ENCODE measurements at regions not wholly inside any gene's neighbourhood (a gene's known extent, or its start where the extent isn't known, plus 50 kb on each side); places are given as distances from the start of the nearest gene placed in this dataset.

DNA sequence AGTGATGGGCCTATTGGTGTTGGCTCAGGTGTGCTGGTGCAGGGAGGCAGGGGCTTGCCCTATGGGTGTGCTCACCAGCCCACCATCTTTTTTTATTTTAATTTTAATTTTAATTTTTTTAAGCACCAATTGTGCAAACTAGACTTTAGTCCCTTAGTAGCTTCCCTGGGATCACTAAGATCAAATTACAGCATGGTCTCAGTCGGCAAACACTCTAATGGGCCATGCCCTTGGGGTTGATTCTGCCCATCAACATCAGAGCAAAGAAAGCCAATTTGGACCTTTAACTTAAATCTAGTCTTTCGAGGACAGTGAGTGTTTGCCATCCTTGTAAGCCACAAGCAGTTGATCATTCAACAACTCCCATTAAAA is 64.7 kb upstream of the KCNE2 start:
- H3K4me2 ChIP-seq, result no peak overlapping the region
- no peaks in the 10 kb centered on the region for H3K9me2 ChIP-seq (replicated peaks; ENCODE audit: insufficient read depth)
- H2AFZ ChIP-seq, result no peak overlapping the region
- no peaks in the 10 kb centered on the region for H3K9me3 ChIP-seq (ENCODE audit: low read depth)
- no peaks in the 10 kb centered on the region for H3K4me1 ChIP-seq (ENCODE audit: insufficient read depth)
- no peaks in the 10 kb centered on the region for H4K20me1 ChIP-seq (ENCODE audit: insufficient read depth, poor library complexity, severe bottlenecking)
- TF ChIP-seq EZH2phosphoT487 (IDR thresholded peaks at IDR 0.05; ENCODE audit: low read depth, severe bottlenecking, unreplicated experiment) (no peak), EZH2 (IDR thresholded peaks at IDR 0.05; ENCODE audit: borderline replicate concordance) (no peak)
- TF ChIP-seq, protein P1, sequence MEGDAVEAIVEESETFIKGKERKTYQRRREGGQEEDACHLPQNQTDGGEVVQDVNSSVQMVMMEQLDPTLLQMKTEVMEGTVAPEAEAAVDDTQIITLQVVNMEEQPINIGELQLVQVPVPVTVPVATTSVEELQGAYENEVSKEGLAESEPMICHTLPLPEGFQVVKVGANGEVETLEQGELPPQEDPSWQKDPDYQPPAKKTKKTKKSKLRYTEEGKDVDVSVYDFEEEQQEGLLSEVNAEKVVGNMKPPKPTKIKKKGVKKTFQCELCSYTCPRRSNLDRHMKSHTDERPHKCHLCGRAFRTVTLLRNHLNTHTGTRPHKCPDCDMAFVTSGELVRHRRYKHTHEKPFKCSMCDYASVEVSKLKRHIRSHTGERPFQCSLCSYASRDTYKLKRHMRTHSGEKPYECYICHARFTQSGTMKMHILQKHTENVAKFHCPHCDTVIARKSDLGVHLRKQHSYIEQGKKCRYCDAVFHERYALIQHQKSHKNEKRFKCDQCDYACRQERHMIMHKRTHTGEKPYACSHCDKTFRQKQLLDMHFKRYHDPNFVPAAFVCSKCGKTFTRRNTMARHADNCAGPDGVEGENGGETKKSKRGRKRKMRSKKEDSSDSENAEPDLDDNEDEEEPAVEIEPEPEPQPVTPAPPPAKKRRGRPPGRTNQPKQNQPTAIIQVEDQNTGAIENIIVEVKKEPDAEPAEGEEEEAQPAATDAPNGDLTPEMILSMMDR (IDR thresholded peaks at IDR 0.05; ENCODE audit: poor library complexity), result no peak
- H3K27ac ChIP-seq, result no peak overlapping the region
- H3K36me3 ChIP-seq (replicated peaks; ENCODE audit: insufficient read depth, low read depth), result no peaks in the 10 kb centered on the region
- no peaks in the 10 kb centered on the region for H3K79me2 ChIP-seq
- DNase-seq (ENCODE audit: low spot score), result no peak
- 53% methylated on average over 2 of the region's 2 CpGs for WGBS (ENCODE audit: low lambda C conversion rate, missing lambda C conversion rate)
- no peaks in the 10 kb centered on the region for H3K27me3 ChIP-seq
- H3K4me3 ChIP-seq, result no peak overlapping the region

- no peak for DNase-seq (ENCODE audit: low spot score)
- Histone ChIP-seq H3K36me3 (replicated peaks; ENCODE audit: insufficient read depth, low read depth) (no peaks in the 10 kb centered on the region), H3K4me2 (no peak overlapping the region), H3K79me2 (no peaks in the 10 kb centered on the region), H3K27me3 (no peaks in the 10 kb centered on the region), H3K9me2 (replicated peaks; ENCODE audit: insufficient read depth) (no peaks in the 10 kb centered on the region), H4K20me1 (ENCODE audit: insufficient read depth, poor library complexity, severe bottlenecking) (no peaks in the 10 kb centered on the region), H3K9me3 (ENCODE audit: low read depth) (no peaks in the 10 kb centered on the region), H3K4me3 (no peak overlapping the region), H3K27ac (no peak overlapping the region), H3K4me1 (ENCODE audit: insufficient read depth) (no peaks in the 10 kb centered on the region), H2AFZ (no peak overlapping the region)
- 88% methylated on average over 6 of the region's 6 CpGs for WGBS (ENCODE audit: low lambda C conversion rate, missing lambda C conversion rate)
- TF ChIP-seq, protein P1 (IDR thresholded peaks at IDR 0.05; ENCODE audit: poor library complexity), result no peak
- TF ChIP-seq EZH2phosphoT487 (IDR thresholded peaks at IDR 0.05; ENCODE audit: low read depth, severe bottlenecking, unreplicated experiment) (no peak), EZH2 (IDR thresholded peaks at IDR 0.05; ENCODE audit: borderline replicate concordance) (no peak)
Measured at GRCh38 chr21:34302521-34302920, 61.3 kb upstream of the KCNE2 start.

DNA sequence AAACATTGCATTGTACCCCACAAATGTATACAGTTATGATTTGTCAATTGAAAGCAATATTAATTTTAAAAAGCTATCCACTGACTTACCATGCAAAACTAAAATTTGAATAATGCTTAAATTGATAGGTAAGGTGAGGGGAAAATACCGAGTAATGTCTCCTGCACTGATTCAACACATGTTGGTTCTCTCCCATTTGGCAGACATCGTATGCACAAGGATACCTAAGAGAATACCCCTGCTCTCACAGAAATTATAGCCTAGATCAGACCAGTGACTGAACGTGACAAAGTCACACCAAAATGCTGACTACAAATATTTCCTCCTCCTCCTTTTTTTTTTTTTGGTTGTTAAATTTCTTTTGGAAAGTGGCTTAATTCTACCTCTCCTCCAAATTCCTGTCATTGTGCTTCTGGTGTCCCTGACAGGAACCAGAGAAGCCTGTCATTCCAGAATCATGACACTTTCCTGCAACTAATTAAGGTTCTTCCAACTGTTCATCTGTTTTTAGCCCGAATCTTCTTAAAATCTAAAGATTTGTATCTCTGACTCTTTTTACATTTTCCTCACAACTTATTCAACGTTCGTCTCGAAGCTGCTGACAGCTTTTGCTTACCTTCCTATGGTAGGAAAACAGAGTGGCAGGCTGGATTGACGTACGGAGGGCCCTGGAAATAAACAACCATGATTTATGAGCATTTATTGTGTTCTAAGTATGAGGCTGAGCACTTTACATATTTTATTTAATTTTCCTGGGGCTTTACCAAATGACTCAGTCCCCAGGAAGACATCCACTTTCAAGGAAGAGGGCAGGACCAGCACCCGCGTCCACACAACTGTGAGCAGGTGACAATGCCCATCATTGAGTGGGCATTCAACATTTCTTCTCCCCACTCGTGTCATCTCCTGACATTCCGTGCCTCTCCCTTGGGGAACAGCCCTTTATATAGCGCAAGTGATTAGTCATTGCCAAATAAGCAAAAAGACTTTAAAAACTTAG is 57.9 kb upstream of the KCNE2 start:
- H3K79me2 ChIP-seq, result no peaks in the 10 kb centered on the region
- TF ChIP-seq EZH2phosphoT487 (IDR thresholded peaks at IDR 0.05; ENCODE audit: low read depth, severe bottlenecking, unreplicated experiment) (no peak), EZH2 (IDR thresholded peaks at IDR 0.05; ENCODE audit: borderline replicate concordance) (no peak)
- TF ChIP-seq, protein P1 (IDR thresholded peaks at IDR 0.05; ENCODE audit: poor library complexity), result no peak
- no peak for DNase-seq (ENCODE audit: low spot score)
- H3K9me2 ChIP-seq (replicated peaks; ENCODE audit: insufficient read depth), result no peaks in the 10 kb centered on the region
- H3K27ac ChIP-seq, result no peak overlapping the region
- H3K4me1 ChIP-seq (ENCODE audit: insufficient read depth), result no peaks in the 10 kb centered on the region
- no peak overlapping the region for H2AFZ ChIP-seq
- 66% methylated on average over 14 of the region's 14 CpGs for WGBS (ENCODE audit: low lambda C conversion rate, missing lambda C conversion rate)
- H3K4me2 ChIP-seq, result no peak overlapping the region
- H3K9me3 ChIP-seq (ENCODE audit: low read depth), result no peaks in the 10 kb centered on the region
- H3K27me3 ChIP-seq, result no peaks in the 10 kb centered on the region
- no peaks in the 10 kb centered on the region for H3K36me3 ChIP-seq (replicated peaks; ENCODE audit: insufficient read depth, low read depth)
- H3K4me3 ChIP-seq, result no peak overlapping the region
- no peaks in the 10 kb centered on the region for H4K20me1 ChIP-seq (ENCODE audit: insufficient read depth, poor library complexity, severe bottlenecking)

All from hepatocyte (in vitro differentiated cells).